ENCODE measurements at regions not wholly inside any gene's neighbourhood (a gene's known extent, or its start where the extent isn't known, plus 50 kb on each side); places are given as distances from the start of the nearest gene placed in this dataset.

- intact Hi-C loops (cut with micrococcal nuclease) = loop anchor here (5.0 kb wide), 1 partner anchor 596 kb away; no protein-coding TSS in a partner anchor
Measured at GRCh38 chr7:130910949-130911944, 177.2 kb upstream of the KLF14 start.

GRCh38 chr7:130912082-130912861, 178.3 kb upstream of the KLF14 start:
- intact Hi-C loops (cut with micrococcal nuclease) = loop anchor here (2.0 to 5.0 kb wide), 6 partner anchors 15 to 841 kb away; partner anchors contain the start of genes CEP41 and KLHDC10

GRCh38 chr7:130912862-130913638, 179.0 kb upstream of the KLF14 start:
- intact Hi-C loops (cut with micrococcal nuclease) = loop anchor here (1.0 to 5.0 kb wide), 16 partner anchors 14 to 964 kb away; partner anchors contain the start of genes CEP41, KLHDC10 and MKLN1

GRCh38 chr7:130913639-130914553, 179.9 kb upstream of the KLF14 start:
- intact Hi-C loops (cut with micrococcal nuclease) = loop anchor here (1.0 to 5.0 kb wide), 16 partner anchors 13 to 965 kb away; partner anchors contain the start of genes CEP41, KLHDC10 and MKLN1

GRCh38 chr7:130914554-130915294, 180.7 kb upstream of the KLF14 start:
- intact Hi-C loops (cut with micrococcal nuclease) = loop anchor here (5.0 kb wide), 1 partner anchor 593 kb away; no protein-coding TSS in a partner anchor

GRCh38 chr7:130917669-130918128, 183.7 kb upstream of the KLF14 start:
- intact Hi-C loops (cut with micrococcal nuclease) = loop anchor here (1.0 kb wide), 1 partner anchor 9 kb away; no protein-coding TSS in a partner anchor

GRCh38 chr7:130918129-130919052, 184.4 kb upstream of the KLF14 start:
- intact Hi-C loops (cut with micrococcal nuclease) = loop anchor here (1.0 kb wide), 2 partner anchors 8 to 23 kb away; no protein-coding TSS in a partner anchor

GRCh38 chr7:130919316-130920103, 185.5 kb upstream of the KLF14 start:
- intact Hi-C loops (cut with micrococcal nuclease) = loop anchor here (1.0 kb wide), 1 partner anchor 22 kb away; no protein-coding TSS in a partner anchor

- intact Hi-C loops (cut with micrococcal nuclease) = no loop called here
Measured at GRCh38 chr7:130920122-130920521, 186.1 kb upstream of the KLF14 start.

- intact Hi-C loops (cut with micrococcal nuclease) = no loop called here
Measured at GRCh38 chr7:130921391-130922180, 187.6 kb upstream of the KLF14 start.

- intact Hi-C loops (cut with micrococcal nuclease) = no loop called here
Measured at GRCh38 chr7:130922206-130923112, 188.5 kb upstream of the KLF14 start.

GRCh38 chr7:130923365-130923764, 189.4 kb upstream of the KLF14 start:
- intact Hi-C loops (cut with micrococcal nuclease) = no loop called here

GRCh38 chr7:130923930-130924329, 189.9 kb upstream of the KLF14 start:
- intact Hi-C loops (cut with micrococcal nuclease) = no loop called here

- intact Hi-C loops (cut with micrococcal nuclease) = no loop called here
Measured at GRCh38 chr7:130925136-130925794, 191.3 kb upstream of the KLF14 start.
